Skeletal muscle tissue (tissue), 3 donors: ENCODE measurements at regions not wholly inside any gene's neighbourhood (a gene's known extent, or its start where the extent isn't known, plus 50 kb on each side); places are given as distances from the start of the nearest gene placed in this dataset.

Experiments used
- H3K27ac ChIP-seq: one replicate; pipeline ENCODE4 v1.7.0; 2013; ENCODE audit warnings: mild to moderate bottlenecking, low read depth, low read length, inconsistent platforms
- H3K27me3 ChIP-seq, 3 donors: one replicate each; pipeline ENCODE4 v1.7.0; 2013; ENCODE audit warnings: low read length in 3 of 3; ENCODE audit not compliant: control insufficient read depth in 3 of 3, insufficient read depth in 3 of 3
- H3K36me3 ChIP-seq, 3 donors: one replicate each; pipeline ENCODE4 v1.7.0; 2013; ENCODE audit warnings: low read length in 3 of 3; ENCODE audit not compliant: control insufficient read depth in 3 of 3, insufficient read depth in 3 of 3
- H3K4me1 ChIP-seq, 3 donors: one replicate each; pipeline ENCODE4 v1.7.0; 2013; ENCODE audit warnings: low read length in 3 of 3, mild to moderate bottlenecking in 3 of 3; ENCODE audit not compliant: control insufficient read depth in 3 of 3, insufficient read depth in 3 of 3
- H3K4me3 ChIP-seq, 3 donors: one replicate each; pipeline ENCODE4 v1.7.0; 2013; ENCODE audit warnings: low read length in 3 of 3
- H3K9ac ChIP-seq, 3 donors: one replicate each; pipeline ENCODE4 v1.7.0; 2013; ENCODE audit warnings: low read length in 3 of 3, mild to moderate bottlenecking in 3 of 3, moderate library complexity in 2 of 3, low read depth in 1 of 3
- H3K9me3 ChIP-seq, 3 donors: one replicate each; pipeline ENCODE4 v1.7.0; 2013; ENCODE audit warnings: low read length in 3 of 3; ENCODE audit not compliant: control insufficient read depth in 3 of 3
- donor health status: Osteomylitis.

DNA sequence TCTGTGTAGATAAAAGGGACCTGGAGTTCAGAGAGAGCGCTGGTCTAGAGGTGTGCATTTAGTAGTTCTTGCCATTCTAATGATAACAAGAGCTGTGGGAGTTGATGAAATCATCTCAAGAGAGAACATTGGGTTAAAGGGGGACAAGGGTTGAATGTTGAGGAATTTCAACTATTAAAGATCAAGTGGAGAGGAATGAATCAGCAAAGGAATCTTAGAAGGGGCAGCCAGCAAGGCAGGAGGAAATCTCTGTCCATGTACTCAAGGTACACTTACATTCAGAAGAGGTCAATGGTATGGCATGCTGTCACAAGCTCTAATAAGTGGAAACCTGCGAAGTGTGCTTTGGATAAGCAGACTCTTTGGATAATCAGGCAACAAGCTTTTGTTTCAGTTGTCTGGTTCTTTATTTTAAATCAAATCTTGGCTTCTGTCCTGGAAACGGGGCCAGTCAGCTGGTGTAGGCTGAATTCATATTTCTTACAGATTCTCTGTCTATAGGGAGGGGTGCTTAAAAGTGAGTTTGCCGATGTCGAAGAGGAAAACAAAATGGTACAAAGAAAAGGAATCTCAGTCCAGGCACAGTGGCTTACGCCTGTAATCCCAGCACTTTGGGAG is 320.5 kb upstream of the CD180 start:
- Histone ChIP-seq H3K4me1 (no peaks in the 10 kb centered on the region), H3K9ac (no peak overlapping the region), H3K27me3 (no peaks in the 10 kb centered on the region), H3K27ac (no peak overlapping the region), H3K36me3 (no peaks in the 10 kb centered on the region), H3K4me3 (no peak overlapping the region), H3K9me3 (no peaks in the 10 kb centered on the region)

DNA sequence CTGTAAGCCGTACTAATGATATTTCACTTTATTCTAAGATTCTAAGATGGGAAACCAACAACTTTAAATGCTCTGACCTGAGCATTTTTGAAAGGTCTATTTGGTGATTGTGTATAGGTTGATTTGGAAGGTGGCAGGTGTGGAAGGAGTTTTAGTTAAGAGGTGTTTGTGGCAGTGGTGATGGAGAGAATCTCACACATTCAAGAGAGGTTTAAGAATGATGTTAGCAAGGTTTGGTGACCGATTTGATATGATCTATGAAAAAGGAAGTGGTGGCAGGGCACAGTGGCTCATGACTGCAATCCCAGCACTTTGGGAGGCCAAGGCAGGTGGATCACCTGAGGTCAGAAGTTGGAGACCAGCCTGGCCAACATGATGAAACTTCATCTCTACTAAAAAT is 319.2 kb upstream of the CD180 start:
- Histone ChIP-seq H3K4me1 (no peaks in the 10 kb centered on the region), H3K9me3 (no peaks in the 10 kb centered on the region), H3K27ac (no peak overlapping the region)

DNA sequence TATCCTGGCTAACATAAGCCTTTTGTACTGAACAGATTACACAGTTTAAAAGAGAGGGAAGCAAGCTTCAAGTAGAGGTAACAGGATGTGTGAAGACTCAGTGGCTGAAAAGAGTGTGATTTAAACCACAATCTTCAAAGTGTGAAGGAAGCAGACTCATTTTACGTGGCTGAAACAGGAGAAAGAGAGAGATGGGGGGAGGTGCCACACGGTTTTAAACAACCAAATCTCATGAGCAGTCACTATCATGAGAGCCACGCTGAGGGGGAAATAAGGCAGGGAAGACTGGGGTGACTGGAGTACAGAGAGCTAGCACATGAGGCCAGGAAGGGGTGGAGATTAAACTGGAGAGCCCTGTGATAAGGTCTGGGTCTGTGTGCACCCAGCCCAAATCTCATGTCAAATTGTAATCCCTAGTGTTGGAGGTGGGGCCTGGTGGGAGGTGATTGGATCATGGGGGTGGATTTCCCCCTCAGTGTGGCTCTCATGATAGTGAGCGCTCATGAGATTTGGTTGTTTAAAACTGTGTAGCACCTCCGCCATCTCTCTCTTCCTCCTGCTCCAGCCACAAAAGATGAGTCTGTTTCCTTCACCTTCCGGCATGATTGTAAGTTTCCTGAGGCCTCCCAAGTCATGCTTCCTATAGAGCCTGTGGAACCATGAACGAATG is 318.6 kb upstream of the CD180 start:
- Histone ChIP-seq H3K27ac (no peak overlapping the region), H3K4me3 (no peak overlapping the region), H3K9ac (no peak overlapping the region)

More for the DNA sequence above, 319.2 kb upstream of the CD180 start:
- H3K4me3 ChIP-seq, result no peak overlapping the region
- no peaks in the 10 kb centered on the region for H3K27me3 ChIP-seq
- no peaks in the 10 kb centered on the region for H3K36me3 ChIP-seq
- H3K9ac ChIP-seq, result no peak overlapping the region

DNA sequence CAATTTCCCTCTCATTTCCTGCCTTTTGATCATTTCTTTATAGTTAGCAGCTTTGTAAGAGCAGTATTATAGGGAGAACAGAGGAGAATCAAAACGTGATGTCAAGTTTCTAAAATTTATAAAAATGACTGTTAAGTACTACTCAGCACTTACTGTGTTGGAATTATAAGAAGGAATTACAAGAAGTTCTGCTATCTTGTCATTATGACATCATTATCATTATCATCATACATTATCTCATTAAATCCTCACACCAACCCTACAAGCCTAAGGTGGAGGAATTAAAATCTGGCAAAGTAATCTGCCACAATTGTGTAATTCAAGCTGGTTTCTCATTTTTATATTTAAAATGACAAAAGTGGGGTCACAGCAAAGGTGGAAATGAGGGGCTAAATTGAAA is 316.2 kb upstream of the CD180 start:
- Histone ChIP-seq H3K27me3 (no peaks in the 10 kb centered on the region), H3K9ac (no peak overlapping the region), H3K27ac (no peak overlapping the region), H3K4me1 (no peaks in the 10 kb centered on the region), H3K36me3 (no peaks in the 10 kb centered on the region), H3K4me3 (no peak overlapping the region), H3K9me3 (no peaks in the 10 kb centered on the region)

More for the DNA sequence above, 318.6 kb upstream of the CD180 start:
- no peaks in the 10 kb centered on the region for H3K36me3 ChIP-seq
- no peaks in the 10 kb centered on the region for H3K4me1 ChIP-seq
- H3K9me3 ChIP-seq, result no peaks in the 10 kb centered on the region
- no peaks in the 10 kb centered on the region for H3K27me3 ChIP-seq

DNA sequence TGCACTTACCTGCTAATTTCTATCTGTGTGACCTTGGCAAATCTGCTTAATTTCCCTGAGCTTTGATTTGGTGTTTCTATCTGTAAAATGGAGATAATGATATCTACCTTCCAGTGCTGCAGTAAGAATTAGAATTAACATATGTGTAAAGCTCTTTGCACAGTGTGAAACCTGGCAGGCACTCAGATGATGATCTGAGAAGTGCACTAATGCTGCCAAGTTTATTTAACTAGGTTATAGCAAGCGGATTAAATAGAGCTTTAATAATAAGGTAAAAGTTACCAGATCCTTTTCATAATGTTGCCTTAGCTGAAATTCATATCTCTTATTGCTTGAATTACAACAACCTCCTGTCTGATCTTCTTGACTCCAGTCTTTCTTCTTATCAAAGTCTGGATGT is 315.3 kb upstream of the CD180 start:
- no peaks in the 10 kb centered on the region for H3K4me1 ChIP-seq
- H3K27ac ChIP-seq, result no peak overlapping the region
- no peaks in the 10 kb centered on the region for H3K9me3 ChIP-seq
- no peaks in the 10 kb centered on the region for H3K27me3 ChIP-seq
- no peak overlapping the region for H3K4me3 ChIP-seq
- no peaks in the 10 kb centered on the region for H3K36me3 ChIP-seq
- H3K9ac ChIP-seq, result no peak overlapping the region

DNA sequence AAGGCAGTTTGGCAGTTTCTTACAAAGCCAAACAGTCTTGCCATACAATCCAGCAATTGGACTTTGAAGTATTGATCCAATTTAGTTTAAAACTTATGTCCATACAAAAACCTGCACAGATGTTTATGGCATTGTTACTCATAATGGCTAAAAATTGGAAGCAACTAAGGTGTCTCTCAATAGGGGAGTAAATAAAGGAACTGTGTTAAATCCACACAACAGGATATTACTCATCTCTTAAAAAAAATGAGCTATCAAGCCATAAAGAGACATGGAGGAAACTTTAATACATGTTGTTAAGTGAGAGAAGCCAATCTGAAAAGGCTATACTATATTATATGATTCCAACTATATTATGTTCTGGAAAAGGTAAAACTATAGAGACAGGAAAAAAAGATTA is 313.6 kb upstream of the CD180 start:
- no peak overlapping the region for H3K9ac ChIP-seq
- no peaks in the 10 kb centered on the region for H3K27me3 ChIP-seq
- no peak overlapping the region for H3K27ac ChIP-seq
- H3K36me3 ChIP-seq, result no peaks in the 10 kb centered on the region
- H3K9me3 ChIP-seq, result no peaks in the 10 kb centered on the region
- H3K4me3 ChIP-seq, result no peak overlapping the region
- no peaks in the 10 kb centered on the region for H3K4me1 ChIP-seq

DNA sequence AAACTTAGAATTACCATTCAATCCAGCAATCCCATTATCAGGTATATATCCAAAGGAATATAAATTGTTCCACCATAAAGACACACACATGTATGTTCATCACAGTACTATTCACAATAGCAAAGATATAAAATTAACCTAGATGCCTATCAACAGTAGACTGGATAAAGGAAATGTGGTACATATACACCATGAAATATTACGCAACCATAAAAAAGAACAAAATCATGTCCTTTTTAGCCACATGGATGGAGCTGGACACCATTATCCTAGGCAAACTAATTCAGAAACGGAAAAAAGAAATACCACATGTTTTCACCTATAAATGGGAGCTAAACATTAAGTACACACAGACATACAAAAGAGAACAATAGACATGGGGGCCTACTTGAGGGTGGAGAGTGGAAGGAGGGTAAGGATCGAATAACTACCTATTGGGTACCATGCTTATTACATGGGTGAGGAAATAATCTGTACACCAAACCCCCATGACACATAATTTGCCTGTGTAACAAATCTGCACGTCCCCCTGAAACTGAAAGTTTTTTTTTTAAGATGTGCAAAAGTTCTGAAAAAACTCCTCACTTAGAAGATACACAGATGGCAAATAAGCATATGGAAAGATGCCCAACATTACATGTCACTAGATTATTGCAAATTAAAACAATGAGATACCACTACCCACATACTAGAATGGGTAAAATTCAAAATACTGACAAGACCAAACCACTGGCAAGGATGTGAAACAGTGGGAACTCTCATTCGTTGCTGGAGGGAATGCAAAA is 313.0 kb upstream of the CD180 start:
- H3K4me1 ChIP-seq, result no peaks in the 10 kb centered on the region
- no peak overlapping the region for H3K27ac ChIP-seq
- no peak overlapping the region for H3K9ac ChIP-seq
- H3K9me3 ChIP-seq, result no peaks in the 10 kb centered on the region
- no peaks in the 10 kb centered on the region for H3K27me3 ChIP-seq
- H3K36me3 ChIP-seq, result no peaks in the 10 kb centered on the region
- no peak overlapping the region for H3K4me3 ChIP-seq

DNA sequence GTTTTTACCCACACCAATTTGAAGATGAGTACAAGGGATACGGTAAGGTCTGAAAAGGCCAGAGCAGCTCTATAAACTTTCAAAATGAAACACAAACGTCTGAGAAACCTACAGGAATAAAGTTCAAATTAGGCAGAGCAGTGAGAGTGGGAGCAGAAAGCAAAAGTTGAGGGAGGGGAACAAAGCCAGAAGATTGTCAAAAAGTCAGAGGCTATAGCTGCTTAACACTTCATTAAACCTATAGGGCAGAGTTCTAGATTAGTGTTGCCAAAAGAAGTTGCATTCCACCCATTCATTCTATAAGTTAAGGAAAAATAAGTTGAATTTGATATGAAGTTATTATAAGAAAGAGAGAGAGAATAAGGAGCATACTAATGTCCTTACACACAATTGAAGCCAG is 309.6 kb upstream of the CD180 start:
- Histone ChIP-seq H3K27me3 (no peaks in the 10 kb centered on the region), H3K27ac (no peak overlapping the region), H3K36me3 (no peaks in the 10 kb centered on the region), H3K4me1 (no peaks in the 10 kb centered on the region), H3K9ac (no peak overlapping the region), H3K9me3 (no peaks in the 10 kb centered on the region), H3K4me3 (no peak overlapping the region)

DNA sequence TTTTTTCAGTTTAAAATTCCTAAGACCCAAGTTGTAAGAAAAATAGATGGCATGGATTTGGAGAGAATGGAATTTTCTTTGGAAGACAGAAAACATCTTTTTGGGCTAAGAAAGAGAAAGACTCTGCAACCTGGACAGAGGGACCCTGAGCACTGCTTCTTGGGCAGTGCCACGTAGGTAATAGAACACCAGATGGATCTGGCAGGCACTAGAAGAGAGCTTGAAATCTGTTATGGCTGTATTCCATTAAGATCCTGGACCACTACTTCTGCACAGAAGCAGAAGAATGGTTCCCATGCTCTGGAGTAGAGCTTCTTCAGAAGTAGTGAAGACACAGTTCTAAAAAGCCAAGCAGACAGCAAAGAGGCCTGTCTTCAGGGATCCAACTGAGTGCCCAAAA is 306.4 kb upstream of the CD180 start:
- no peaks in the 10 kb centered on the region for H3K27me3 ChIP-seq
- H3K9ac ChIP-seq, result no peak overlapping the region
- H3K4me1 ChIP-seq, result no peaks in the 10 kb centered on the region
- H3K36me3 ChIP-seq, result no peaks in the 10 kb centered on the region
- H3K4me3 ChIP-seq, result no peak overlapping the region
- peaks cover 0 to 7% (median 0%) of the 10 kb centered on the region in 3 donors for H3K9me3 ChIP-seq
- no peak overlapping the region for H3K27ac ChIP-seq

DNA sequence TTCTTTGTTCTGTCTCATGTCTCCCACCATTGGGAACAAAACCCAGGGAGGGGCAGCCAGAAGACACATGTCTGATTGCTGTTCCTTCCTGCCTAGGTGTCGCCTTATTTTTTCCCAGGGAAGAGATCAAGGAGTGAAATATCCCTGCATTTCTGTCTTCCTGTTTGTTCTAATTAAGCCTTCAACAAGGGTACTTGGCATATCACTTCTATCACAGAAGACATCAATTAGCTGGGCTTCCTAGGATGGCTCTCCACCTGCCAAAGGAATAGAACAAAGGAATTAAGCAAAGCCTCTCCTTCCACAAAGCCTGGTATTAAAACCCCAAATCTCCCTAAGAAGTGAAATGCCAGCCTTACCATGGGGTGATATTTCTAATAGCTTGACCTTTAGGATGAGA is 299.5 kb upstream of the CD180 start:
- Histone ChIP-seq H3K9me3 (peaks cover 0 to 7% (median 0%) of the 10 kb centered on the region in 3 donors), H3K4me1 (peaks cover 16 to 19% (median 16%) of the 10 kb centered on the region in 3 donors), H3K9ac (no peak overlapping the region), H3K36me3 (no peaks in the 10 kb centered on the region), H3K27me3 (no peaks in the 10 kb centered on the region), H3K27ac (no peak overlapping the region), H3K4me3 (no peak overlapping the region)
